ENCODE measurements at regions not wholly inside any gene's neighbourhood (a gene's known extent, or its start where the extent isn't known, plus 50 kb on each side); places are given as distances from the start of the nearest gene placed in this dataset.

DNA sequence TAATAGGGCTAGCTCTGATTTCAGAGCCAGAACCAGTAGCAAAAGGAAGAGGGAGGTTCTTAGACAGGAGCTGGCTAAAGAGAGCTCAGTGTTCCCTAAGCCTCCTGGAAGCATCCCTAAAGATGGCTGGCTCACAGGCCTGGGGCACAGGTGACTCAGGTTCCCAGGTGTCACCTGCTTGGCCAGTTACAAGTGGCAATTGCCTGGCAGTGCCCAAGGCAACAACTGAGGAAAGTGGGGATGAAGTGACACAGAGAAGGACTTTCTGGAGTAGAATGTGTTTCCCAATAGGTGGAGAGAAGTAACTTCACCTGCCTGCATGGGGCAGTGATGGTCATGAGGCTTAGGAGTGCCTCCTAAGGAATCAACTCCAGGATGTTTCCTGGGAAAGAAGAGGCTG, 66.5 kb upstream of the EEPD1 start:
- TF ChIP-seq EZH2phosphoT487 (IDR thresholded peaks at IDR 0.05): no peak
- no peak for TF ChIP-seq EZH2 (IDR thresholded peaks at IDR 0.05)
- TF ChIP-seq, protein P1, sequence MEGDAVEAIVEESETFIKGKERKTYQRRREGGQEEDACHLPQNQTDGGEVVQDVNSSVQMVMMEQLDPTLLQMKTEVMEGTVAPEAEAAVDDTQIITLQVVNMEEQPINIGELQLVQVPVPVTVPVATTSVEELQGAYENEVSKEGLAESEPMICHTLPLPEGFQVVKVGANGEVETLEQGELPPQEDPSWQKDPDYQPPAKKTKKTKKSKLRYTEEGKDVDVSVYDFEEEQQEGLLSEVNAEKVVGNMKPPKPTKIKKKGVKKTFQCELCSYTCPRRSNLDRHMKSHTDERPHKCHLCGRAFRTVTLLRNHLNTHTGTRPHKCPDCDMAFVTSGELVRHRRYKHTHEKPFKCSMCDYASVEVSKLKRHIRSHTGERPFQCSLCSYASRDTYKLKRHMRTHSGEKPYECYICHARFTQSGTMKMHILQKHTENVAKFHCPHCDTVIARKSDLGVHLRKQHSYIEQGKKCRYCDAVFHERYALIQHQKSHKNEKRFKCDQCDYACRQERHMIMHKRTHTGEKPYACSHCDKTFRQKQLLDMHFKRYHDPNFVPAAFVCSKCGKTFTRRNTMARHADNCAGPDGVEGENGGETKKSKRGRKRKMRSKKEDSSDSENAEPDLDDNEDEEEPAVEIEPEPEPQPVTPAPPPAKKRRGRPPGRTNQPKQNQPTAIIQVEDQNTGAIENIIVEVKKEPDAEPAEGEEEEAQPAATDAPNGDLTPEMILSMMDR (IDR thresholded peaks at IDR 0.05): no peak
- H4K20me1 ChIP-seq (ENCODE audit: low read depth): no peaks in the 10 kb centered on the region
- no peak overlapping the region for H3K27ac ChIP-seq
- no peaks in the 10 kb centered on the region for H3K27me3 ChIP-seq
- H3K36me3 ChIP-seq: no peaks in the 10 kb centered on the region
- no peak for DNase-seq (ENCODE audit: low spot score)
- no peak overlapping the region for H3K9ac ChIP-seq
- Mint-ChIP-seq H3K4me1 (peaks cover 6% of the 10 kb centered on the region), H3K36me3 (no peaks in the 10 kb centered on the region), H3K27me3 (ENCODE audit: insufficient read depth, low read depth) (peaks cover 6% of the 10 kb centered on the region), H3K4me3 (no peak overlapping the region), H3K9me3 (peaks cover 17% of the 10 kb centered on the region), H3K27ac (no peak overlapping the region)
- no peak overlapping the region for H3K4me2 ChIP-seq
- no peak overlapping the region for H3K4me3 ChIP-seq
- H3K4me1 ChIP-seq: peaks cover 6% of the 10 kb centered on the region
- H3K9me3 ChIP-seq (ENCODE audit: low read depth): no peaks in the 10 kb centered on the region
- peaks cover 6% of the 10 kb centered on the region for H3F3A ChIP-seq (ENCODE audit: low read depth)
- H2AFZ ChIP-seq (replicated peaks): no peak overlapping the region
- H3K79me2 ChIP-seq (ENCODE audit: low read depth): no peaks in the 10 kb centered on the region

DNA sequence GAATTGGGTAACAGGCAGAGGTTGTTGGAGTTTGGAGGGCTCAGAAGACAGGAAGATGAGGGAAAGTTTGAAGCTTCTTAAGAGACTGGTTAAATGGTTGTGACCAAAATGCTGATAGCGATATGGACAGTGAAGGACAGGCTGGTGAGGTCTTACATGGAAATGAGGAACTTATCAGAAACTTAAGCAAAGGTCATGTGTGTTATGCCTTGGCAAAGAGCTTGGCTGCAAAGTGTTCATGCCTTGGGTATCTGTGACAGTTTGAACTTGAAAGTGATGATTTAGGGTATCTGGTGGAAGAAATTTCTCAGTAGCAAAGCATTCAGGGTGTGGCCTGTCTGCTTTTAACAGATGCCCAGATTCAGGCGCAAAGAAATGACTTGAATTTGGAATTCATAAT, 64.5 kb upstream of the EEPD1 start:
- Histone ChIP-seq H3K4me2 (no peak overlapping the region), H3K4me3 (no peak overlapping the region), H2AFZ (replicated peaks) (no peak overlapping the region), H3K27ac (no peak overlapping the region), H3K4me1 (no peaks in the 10 kb centered on the region), H4K20me1 (ENCODE audit: low read depth) (no peaks in the 10 kb centered on the region), H3K9me3 (ENCODE audit: low read depth) (no peaks in the 10 kb centered on the region), H3K36me3 (no peaks in the 10 kb centered on the region), H3K79me2 (ENCODE audit: low read depth) (no peaks in the 10 kb centered on the region), H3K27me3 (no peaks in the 10 kb centered on the region), H3K9ac (no peak overlapping the region), H3F3A (ENCODE audit: low read depth) (no peaks in the 10 kb centered on the region)
- TF ChIP-seq, protein P1 (IDR thresholded peaks at IDR 0.05): no peak
- TF ChIP-seq EZH2 (IDR thresholded peaks at IDR 0.05) (no peak), EZH2phosphoT487 (IDR thresholded peaks at IDR 0.05) (no peak)
- Mint-ChIP-seq H3K36me3 (no peaks in the 10 kb centered on the region), H3K4me3 (no peak overlapping the region), H3K27me3 (ENCODE audit: insufficient read depth, low read depth) (peaks cover 8% of the 10 kb centered on the region), H3K4me1 (no peaks in the 10 kb centered on the region), H3K9me3 (peaks cover 22% of the 10 kb centered on the region), H3K27ac (no peak overlapping the region)
- no peak for DNase-seq (ENCODE audit: low spot score)

DNA sequence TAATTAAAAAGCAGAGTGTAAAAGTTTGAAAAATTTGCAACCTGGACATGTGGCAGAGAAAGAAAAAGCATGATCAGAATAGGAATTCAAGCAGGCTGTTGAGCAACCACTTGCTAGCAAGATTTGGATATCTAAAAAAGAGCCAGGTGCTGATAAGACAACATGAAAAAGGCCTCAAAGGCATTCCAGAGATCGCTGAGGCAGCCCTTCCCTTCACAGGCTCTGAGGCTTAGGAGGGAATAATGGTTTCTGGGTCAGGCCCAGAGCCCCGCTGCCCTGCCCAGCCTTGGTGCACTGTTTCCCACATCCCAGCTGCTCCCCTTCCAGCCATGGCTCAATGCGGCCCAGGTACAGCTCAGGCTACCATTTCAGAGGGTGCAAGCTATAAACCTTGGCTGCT, 64.1 kb upstream of the EEPD1 start:
- Histone ChIP-seq H3K27ac (no peak overlapping the region), H4K20me1 (ENCODE audit: low read depth) (no peaks in the 10 kb centered on the region), H3K9ac (no peak overlapping the region), H3K36me3 (no peaks in the 10 kb centered on the region), H2AFZ (replicated peaks) (no peak overlapping the region), H3K27me3 (no peaks in the 10 kb centered on the region), H3K4me1 (no peaks in the 10 kb centered on the region), H3F3A (ENCODE audit: low read depth) (no peaks in the 10 kb centered on the region), H3K79me2 (ENCODE audit: low read depth) (no peaks in the 10 kb centered on the region), H3K4me2 (no peak overlapping the region), H3K4me3 (no peak overlapping the region), H3K9me3 (ENCODE audit: low read depth) (no peaks in the 10 kb centered on the region)
- Mint-ChIP-seq H3K27ac (no peak overlapping the region), H3K27me3 (ENCODE audit: insufficient read depth, low read depth) (peaks cover 8% of the 10 kb centered on the region), H3K4me1 (no peaks in the 10 kb centered on the region), H3K4me3 (no peak overlapping the region), H3K9me3 (peaks cover 25% of the 10 kb centered on the region), H3K36me3 (no peaks in the 10 kb centered on the region)
- no peak for DNase-seq (ENCODE audit: low spot score)
- TF ChIP-seq, protein P1 (IDR thresholded peaks at IDR 0.05): no peak
- no peak for TF ChIP-seq EZH2 (IDR thresholded peaks at IDR 0.05)
- no peak for TF ChIP-seq EZH2phosphoT487 (IDR thresholded peaks at IDR 0.05)

Data from neural progenitor cell (in vitro differentiated cells).